Embryonic facial prominence (tissue), 1 donor: ENCODE measurements at regions not wholly inside any gene's neighbourhood (a gene's known extent, or its start where the extent isn't known, plus 50 kb on each side); places are given as distances from the start of the nearest gene placed in this dataset.

Experiments
- DNase-seq: peaks from one replicate; pipeline ENCODE4 v3.0.0-alpha.2; 2016; ENCODE audit errors: extremely low spot score

GRCh38 chr4:114177628-114178027, 198.2 kb upstream of the ARSJ start:
- DNase-seq, result no peak

DNA sequence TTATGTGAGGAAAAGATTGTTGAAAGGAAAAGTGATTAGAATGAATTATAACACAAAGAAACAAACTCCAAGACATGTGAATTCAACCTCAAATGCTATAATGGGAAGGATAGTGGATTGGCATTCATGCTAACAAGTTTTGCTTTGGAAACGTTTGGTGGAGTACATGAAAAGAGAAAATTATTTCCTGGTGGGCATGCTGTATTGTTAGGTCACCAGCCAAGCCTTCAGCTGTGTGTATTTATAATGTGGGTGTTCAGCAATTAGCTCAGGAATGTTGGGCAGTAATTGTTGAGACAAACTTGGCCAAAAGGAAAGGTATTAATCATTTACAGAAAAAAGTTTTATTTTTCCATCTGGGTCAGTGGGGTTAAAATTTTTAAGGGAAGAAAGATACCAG, 198.9 kb upstream of the ARSJ start:
- no peak for DNase-seq

DNA sequence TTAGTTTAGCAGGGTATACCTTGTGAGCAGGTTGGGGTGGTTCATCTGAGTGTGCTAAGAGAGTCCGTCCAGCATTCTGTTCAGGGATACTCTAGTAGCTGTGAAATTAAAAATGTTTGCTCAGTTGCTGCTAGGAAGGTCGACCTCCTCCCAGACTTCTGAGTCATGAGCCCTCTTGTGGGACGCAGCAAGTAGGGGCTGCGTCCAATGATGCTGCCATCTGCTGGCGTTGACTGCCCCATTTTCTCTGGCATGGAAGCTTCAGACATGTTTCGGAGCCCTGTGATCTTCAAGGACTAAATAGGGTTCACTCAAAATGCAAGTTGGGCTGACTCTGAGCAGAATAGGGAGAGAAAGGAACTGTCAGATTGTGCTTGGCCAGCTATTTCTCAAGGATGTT, 201.0 kb upstream of the ARSJ start:
- DNase-seq, result no peak

GRCh38 chr4:114184901-114185300, 205.5 kb upstream of the ARSJ start:
- no peak for DNase-seq

DNA sequence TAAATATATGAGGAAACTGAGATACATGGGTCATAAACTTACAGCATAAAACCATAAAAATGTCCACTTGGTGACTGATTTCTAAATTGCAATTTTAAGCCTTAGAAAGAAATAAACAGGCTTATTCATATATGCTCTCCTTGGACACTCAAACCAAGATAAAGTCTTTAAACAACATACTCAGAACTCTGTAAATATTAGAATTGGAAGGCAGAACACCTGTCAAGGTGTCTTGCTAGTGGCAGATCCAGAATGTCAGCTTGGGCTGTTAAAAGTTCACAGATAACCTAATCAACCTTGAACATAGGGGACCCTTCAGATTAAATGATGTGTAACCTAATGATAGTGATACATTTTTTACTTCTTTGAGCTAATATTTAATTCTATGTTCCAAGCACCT, 208.1 kb upstream of the ARSJ start:
- no peak for DNase-seq

DNA sequence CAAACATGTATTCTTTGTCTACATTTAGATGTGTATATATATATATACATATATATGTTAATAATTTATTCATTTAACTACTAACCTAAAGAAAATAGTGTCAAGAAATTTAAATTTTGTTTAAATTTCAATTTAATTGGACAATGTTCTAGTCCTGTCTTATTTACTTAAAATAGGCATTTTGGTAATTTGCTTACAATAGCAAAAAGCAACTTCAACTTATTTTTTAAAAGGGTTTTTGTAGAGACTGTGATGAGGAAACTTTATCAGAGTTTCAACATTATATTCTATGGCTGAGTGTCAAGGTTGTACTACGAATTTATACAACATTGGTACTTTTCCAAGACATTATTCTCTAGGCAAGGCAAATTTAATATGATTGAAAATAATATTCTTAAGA, 212.0 kb upstream of the ARSJ start:
- no peak for DNase-seq

GRCh38 chr4:114192854-114193253, 213.4 kb upstream of the ARSJ start:
- DNase-seq, result no peak

DNA sequence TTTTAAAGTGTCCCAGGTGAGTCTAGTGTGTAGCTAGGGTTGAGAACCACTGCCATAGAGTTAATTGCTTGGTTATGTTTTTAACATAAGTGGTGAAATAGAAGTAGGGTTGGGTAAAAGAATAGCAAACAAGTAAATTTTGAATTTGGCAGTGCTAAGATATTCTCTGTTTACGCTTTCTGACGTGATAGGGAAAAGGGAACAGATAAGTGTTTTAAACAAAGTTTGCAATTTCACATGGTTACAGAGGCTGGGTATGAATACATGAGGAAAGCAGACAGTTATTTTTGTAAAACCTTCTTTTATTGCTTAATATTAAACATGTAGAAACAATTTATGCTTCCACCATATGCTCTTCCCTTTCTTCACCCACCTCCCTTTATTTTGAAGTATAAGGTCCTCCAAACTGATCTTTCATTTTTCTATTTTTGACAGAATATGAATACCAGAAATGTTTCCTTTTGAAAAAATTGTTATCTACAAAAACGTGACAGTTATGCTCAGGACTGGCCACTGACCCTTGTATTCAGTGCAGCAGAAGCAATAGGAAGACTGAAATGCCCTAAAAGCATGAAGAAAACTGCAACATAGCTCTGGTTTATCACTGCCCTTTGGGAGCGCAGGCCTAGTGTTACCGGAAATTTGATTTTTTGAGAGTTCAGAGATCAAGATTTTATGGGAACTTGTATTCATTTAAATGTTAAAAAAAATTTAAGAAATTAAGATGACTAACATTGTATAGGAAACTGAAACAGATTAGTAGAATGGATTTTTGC, 214.4 kb upstream of the ARSJ start:
- DNase-seq, result no peak

DNA sequence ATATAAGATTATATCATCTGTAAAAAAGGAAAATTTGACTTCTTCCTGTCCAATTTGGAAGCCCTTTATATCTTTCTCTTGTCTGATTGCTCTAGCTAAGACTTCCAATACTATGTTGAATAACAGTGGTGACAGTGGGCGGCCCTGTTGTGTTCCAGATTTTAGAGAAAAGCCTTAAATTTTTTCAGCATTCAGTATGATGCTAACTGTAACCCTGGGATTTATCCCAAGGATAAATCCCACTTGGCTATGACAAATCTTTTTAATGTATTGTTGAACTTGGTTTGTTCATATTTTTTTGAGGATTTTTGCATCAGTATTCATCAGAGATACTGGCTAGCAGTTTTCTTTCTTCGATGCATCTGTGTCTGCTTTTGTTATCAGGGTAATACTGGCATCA, 217.2 kb upstream of the ARSJ start:
- no peak for DNase-seq

DNA sequence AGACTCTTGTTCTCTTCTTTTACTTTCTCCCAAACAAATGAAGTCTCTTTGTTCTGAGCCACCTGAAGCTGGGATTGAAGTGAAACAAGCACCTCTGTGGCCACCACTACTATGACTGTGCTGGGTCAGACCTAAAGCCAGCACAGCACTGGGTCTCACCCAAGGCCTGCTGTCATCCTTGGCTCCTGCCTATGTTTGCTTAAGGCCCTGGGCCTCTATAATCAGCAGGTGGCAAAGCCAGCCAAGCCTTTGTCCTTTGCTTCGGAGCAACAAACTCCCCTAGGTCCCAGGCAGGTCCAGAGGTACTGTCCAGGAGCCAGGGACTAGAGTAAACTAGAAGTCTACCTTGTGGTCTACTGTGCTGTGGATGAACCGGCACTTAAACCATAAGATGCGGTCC, 220.6 kb upstream of the ARSJ start:
- DNase-seq, result no peak

DNA sequence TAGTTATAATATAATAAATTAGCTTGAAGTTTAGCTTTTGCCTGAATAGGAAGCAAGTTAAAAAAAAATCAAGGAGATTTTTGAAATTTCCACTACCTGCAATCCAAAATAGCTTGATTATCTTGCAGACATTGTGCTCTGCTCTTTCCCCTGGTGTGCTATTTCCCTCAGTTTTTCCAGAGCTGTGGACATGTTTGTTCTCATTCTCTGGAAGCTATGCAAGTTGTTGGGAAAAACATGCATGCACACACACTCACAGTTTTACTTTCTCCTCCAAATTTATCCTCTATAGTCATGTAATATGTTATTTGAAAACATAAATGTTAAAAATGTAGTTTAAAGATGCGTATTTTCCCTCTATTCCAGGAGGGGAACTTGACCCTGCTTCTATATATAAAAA, 225.8 kb upstream of the ARSJ start:
- DNase-seq, result no peak

DNA sequence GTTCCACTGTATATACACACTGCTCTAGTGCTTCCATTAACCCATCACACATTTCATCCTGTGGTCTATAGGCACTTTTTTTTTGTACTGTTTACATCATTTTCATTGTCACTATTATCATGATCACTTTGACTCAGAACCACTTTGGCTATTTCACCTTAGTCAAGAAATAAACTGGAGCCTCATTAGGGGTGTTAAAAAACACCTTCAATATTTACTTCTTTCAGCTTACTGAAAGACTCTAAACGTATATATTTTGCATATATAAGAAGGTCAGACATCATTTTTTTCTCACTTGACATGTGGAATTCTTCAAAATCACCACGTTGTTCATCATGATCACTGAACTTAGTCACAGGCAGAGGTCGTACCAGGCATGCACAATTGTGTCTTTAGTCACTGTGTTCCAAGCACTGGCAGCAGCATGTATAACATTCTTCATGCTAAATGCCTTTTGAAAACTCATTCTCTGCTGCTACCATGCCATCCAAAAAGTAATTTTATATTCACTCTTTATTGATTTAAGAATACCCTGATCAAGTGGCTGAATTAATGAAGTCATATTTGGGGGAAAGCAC, 229.2 kb upstream of the ARSJ start:
- no peak for DNase-seq

DNA sequence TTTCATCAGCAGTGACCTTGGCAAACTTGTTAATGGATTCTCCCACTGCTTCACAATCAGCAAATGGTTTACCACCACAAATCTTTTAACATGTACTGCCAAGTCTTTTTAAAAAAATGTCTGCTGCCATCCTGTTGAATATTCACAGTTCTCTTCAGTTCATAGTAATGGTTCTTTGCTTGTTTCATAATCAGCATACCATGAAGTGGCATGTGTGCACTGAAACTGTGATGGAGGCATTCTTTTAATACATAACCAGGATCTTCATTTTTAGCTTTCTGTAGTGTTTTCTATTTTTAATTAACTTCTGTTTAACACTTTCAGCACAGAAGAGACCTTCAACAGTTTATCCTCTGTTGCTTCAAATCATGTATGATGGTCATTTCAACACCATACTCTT, 230.1 kb upstream of the ARSJ start:
- no peak for DNase-seq

DNA sequence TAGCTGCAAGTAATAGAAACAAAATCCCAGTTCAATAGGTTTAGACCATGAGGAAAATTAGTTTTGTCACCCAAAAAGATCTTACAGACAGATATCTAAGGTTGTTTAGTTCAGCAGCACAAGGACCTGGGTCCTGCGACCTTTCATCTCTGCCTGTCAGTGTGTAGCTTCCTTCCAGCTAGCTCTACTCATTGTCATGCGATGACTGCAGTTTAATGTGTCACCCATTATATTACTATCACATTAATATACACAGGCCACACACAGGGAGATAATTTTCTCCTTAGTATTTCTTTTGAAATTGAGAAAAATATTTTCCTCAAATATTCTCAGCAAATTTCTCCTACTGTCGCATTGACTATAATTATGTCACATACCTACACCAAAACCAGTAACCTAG, 232.1 kb upstream of the ARSJ start:
- DNase-seq, result no peak

DNA sequence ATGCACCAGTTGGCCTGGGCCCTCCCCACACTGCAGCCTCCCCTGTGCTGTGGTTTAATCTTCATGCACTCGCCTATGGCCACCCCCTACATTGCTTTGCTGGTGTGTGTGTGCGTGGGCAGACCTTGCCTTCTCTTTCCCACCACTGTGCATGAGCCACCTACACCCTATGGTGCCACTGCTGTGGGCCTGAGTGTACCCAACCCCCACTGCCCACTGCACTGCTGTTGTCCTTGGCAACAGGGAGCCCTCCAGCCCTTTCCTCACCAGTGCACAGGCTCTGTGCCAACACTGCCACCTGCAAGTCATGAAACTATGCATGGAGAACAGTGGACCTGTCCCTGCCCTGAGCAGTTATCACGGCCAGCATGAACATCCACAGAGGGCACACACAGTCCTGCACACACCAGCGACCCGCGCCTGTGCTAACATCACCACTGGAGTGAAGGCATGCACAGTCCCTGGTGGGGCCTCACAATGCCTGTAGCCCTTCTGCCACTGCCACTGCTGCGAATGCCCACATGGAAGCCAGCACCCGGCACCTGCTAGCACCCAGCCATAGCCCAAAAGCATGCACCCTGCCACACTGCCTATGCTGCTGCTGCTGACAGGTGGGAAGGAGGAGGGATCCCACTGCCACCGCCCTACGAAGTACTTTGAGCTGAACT, 237.8 kb upstream of the ARSJ start:
- no peak for DNase-seq

DNA sequence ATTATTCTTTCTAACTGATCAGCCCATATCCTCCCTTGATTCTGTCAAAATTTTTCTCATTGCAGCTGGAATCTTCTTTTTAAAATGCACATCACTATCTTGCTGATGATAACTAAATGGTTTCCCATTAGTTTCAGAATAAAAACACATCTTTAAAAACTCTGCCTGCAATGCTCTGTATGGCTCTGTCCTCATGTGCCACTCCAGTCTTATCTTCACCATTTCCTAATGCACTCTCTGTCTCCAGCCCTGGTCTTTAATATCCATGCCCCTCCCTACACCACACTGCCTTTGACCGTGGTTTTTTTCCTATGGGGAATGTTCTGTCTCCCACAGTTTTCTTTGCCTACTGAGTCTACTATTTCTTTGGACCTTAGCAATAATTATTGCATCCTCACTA, 244.1 kb upstream of the ARSJ start:
- no peak for DNase-seq

- no peak for DNase-seq
Measured at GRCh38 chr4:114225436-114225835, 246.0 kb upstream of the ARSJ start.

DNA sequence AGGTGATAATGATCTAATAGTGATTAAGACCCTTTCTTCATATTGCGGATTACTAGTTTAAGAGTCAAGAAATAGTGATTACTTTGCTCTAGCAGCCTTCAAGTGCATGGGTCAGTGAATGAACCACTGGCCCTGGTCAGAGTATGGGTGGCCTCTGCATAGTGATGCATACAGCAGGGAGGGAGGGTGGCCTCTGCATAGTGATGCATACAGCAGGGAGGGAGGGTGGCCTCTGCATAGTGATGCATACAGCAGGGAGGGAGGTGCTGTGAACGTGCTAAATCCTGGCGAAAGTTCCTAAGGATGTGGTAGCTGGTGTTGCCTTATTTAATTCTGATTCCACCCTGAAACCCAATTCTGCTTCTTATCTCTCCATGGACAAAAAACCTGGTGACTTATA, 246.7 kb upstream of the ARSJ start:
- DNase-seq, result no peak

DNA sequence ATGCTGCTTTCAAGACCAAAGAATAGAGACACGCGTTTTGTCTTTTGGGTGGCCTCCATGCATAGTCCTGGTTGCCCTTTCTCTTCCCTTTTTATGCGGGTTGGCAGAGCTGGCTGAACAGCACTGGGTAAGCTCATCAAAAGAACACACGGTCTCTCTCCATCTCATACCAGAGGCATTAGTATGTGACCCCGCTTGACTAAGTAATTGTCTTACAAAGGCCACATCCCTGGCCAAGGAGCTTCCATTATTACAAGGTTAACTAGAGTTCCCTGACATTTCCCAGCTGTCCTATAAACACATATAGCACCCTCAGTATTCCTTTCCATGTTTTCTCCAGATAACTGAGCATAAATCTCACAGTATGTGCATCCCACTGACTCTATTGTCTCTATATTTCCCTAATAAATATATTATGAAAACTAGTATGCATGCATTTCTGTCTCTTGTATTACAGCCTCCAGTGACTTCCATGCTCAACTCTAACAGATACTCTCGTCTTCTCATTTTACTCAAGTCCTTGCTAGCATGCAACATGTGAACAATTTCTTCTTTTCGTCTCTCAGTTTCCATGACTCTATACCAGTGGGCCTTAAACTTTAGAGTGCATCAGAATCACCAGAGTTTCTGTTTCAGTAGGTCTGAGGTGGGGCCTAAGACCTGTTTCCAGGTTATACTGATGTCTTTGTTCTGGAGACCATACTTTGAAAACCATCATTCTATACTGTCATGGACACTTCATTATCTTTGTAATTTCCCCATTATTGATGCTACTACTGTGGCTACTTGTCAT, 247.7 kb upstream of the ARSJ start:
- DNase-seq, result no peak

DNA sequence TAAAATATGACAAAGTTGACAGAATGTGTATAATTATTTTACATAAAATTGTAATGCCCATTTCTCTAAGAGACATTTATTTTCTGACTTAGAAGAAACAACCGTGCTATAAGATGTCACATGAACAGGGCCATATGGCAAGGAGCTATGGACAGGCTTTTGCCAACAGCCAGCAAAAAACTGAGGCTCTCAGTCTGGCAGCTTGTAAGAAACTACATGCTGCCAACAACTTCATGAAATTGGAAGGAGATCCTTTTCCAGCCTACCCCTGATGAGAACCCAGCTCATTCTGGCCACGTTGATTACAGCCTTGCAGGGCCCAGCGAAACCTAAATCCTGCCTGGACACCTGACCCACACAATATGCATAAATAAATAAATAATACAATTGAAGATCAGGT, 250.3 kb upstream of the ARSJ start:
- no peak for DNase-seq

DNA sequence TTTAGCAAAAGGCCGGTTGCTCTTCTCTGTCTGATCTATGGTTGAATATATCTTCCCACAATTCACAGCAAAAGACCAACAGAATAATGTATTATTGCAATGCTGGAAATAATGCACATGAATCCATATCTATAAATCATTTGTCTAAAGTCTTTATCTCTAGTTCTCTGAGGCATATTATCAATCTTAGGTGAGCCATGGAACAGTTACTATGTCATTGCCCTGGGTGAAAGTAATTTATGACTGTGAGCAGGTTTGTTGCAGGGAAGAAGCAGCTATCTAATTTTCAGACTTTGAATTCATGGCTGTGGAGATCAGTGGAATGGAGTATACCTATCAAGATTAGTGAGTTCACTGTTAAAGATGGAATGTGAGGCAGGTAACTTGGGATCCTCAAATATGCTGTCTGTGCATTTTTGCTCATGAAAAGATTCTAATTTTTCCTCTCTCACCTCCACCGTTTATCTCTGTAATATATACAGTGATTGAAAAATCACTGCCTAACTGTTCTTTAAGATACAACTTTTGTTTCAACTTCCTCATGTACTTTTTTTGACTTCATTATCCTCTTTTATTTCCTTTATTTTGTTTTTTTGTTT, 256.8 kb upstream of the ARSJ start:
- no peak for DNase-seq

- no peak for DNase-seq
Measured at GRCh38 chr4:114237997-114238396, 258.6 kb upstream of the ARSJ start.
